Glomerular endothelial cell (primary cell): ENCODE measurements at regions not wholly inside any gene's neighbourhood (a gene's known extent, or its start where the extent isn't known, plus 50 kb on each side); places are given as distances from the start of the nearest gene placed in this dataset.

Experiments used
- DNase-seq: peaks from one replicate; pipeline ENCODE4 v3.0.0-alpha.2; 2011; ENCODE audit warnings: low read depth, low spot score; ENCODE audit errors: extremely low read depth

GRCh38 chr4:134027931-134028330 is 173.7 kb downstream of the PABPC4L start:
- DNase-seq, result peak; percentile 75

GRCh38 chr4:134024251-134024650 is 177.3 kb downstream of the PABPC4L start:
- DNase-seq, result peak; percentile 7

- no peak for DNase-seq
These were observed 181.9 kb downstream of the PABPC4L start for GRCh38 chr4:134019657-134020056.

GRCh38 chr4:134018846-134019245 is 182.7 kb downstream of the PABPC4L start:
- DNase-seq, result no peak

GRCh38 chr4:134001057-134001456 is 200.5 kb downstream of the PABPC4L start:
- DNase-seq, result no peak

GRCh38 chr4:133997436-133997835 is 204.2 kb downstream of the PABPC4L start:
- no peak for DNase-seq

- DNase-seq, result no peak
These were observed 205.0 kb downstream of the PABPC4L start for GRCh38 chr4:133996431-133997121.

- no peak for DNase-seq
These were observed 206.2 kb downstream of the PABPC4L start for GRCh38 chr4:133995243-133995960.

- no peak for DNase-seq
These were observed 218.9 kb downstream of the PABPC4L start for GRCh38 chr4:133982533-133983224.

- no peak for DNase-seq
These were observed 220.3 kb downstream of the PABPC4L start for GRCh38 chr4:133981327-133981726.

- DNase-seq, result no peak
These were observed 229.0 kb downstream of the PABPC4L start for GRCh38 chr4:133972586-133972985.

GRCh38 chr4:133969202-133969848 is 232.3 kb downstream of the PABPC4L start:
- peak; percentile 25 for DNase-seq

- no peak for DNase-seq
These were observed 233.4 kb downstream of the PABPC4L start for GRCh38 chr4:133968174-133968573.

- DNase-seq, result no peak
These were observed 240.6 kb downstream of the PABPC4L start for GRCh38 chr4:133960975-133961374.

GRCh38 chr4:133943081-133943480 is 258.5 kb downstream of the PABPC4L start:
- DNase-seq, result no peak

GRCh38 chr4:133938061-133938460 is 263.5 kb downstream of the PABPC4L start:
- no peak for DNase-seq

- no peak for DNase-seq
These were observed 271.9 kb downstream of the PABPC4L start for GRCh38 chr4:133929531-133930239.

- no peak for DNase-seq
These were observed 280.1 kb downstream of the PABPC4L start for GRCh38 chr4:133921280-133922195.

- no peak for DNase-seq
These were observed 281.4 kb downstream of the PABPC4L start for GRCh38 chr4:133920236-133920635.

GRCh38 chr4:133910165-133910564 is 291.4 kb downstream of the PABPC4L start:
- DNase-seq, result no peak
